RWPE1 (cell line): ENCODE measurements at regions not wholly inside any gene's neighbourhood (a gene's known extent, or its start where the extent isn't known, plus 50 kb on each side); places are given as distances from the start of the nearest gene placed in this dataset.
A peak's percentile ranks its signal among the peaks of the same experiment; 100 is the strongest.

Source experiments
- CTCF ChIA-PET: fragments of 350-600 bp; sonication (Branson Sonifier 250); formaldehyde crosslinking; extraction: SDS; loops from one replicate; lab custom pipeline; 2021; lab: Yijun Ruan, JAX
- POLR2A ChIA-PET: fragments of 400-600 bp; formaldehyde crosslinking; extraction: SDS; loops from one replicate; lab custom pipeline; 2020; ENCODE audit warnings: antibody characterized with exemption; ENCODE audit not compliant: low non-redundant PET; lab: Yijun Ruan, JAX
- DNase-seq: peaks from one replicate; pipeline ENCODE4 v3.0.0; 2012; ENCODE audit warnings: low spot score
- H3K27ac ChIP-seq: fragments of 450-650 bp; 2 replicates; pipeline ENCODE4 v1.5.1; 2017
- TF ChIP-seq, protein P1 (sequence below): fragments of 450-650 bp; conservative IDR thresholded peaks from 2 replicates; pipeline ENCODE4 v1.5.1; 2017; ENCODE audit warnings: low read depth, mild to moderate bottlenecking

DNA sequence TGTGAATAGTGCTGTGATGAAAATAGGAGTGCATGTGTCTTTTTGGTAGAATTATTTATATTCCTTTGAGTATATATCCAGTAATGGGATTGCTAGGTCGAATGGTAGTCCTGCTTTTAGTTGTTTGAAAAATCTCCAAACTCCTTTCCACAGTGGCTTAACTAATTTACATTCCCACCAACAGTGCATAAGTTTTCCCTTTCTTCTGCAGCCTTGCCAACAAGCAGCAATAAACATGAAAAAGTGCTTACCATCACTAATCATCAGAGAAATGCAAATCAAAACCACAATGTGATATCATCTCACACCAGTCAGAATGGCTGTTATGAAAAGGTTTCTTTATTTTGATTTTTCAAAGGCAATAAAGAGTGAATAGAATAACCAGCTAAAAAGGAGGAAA is 1105.9 kb downstream of the NAALADL2 start:
- POLR2A ChIA-PET = no interaction called here
- CTCF ChIA-PET = interaction anchor here (0.6 kb wide), 1 partner anchor 78 kb away, joined by 3 read pairs; no protein-coding TSS in a partner anchor
- DNase-seq = no peak

DNA sequence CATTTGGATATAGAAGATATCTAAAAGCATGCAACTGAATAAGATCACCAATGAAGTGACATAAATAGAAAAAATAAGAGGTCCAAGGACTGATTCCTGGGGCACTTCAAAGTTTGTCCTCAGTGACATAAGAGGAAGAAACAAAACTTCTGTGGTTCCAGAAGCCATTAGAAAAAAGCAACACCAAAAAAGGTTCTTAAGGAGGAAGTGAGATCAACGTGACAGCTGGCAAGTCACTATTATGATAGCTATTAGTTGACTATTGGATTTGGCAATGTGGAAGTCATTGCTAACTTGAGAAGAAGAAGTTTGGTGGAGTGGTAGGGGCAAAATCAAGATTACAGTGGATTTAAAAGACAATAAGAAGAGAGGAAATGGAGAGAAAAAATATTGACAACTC is 1098.3 kb downstream of the NAALADL2 start:
- no peak overlapping the region for H3K27ac ChIP-seq
- ChIA-PET POLR2A (no interaction called here), CTCF (interaction anchor here (1.0 kb wide), 1 partner anchor 473 kb away, joined by 5 read pairs; no protein-coding TSS in a partner anchor)
- no peak for DNase-seq
- TF ChIP-seq, protein P1, sequence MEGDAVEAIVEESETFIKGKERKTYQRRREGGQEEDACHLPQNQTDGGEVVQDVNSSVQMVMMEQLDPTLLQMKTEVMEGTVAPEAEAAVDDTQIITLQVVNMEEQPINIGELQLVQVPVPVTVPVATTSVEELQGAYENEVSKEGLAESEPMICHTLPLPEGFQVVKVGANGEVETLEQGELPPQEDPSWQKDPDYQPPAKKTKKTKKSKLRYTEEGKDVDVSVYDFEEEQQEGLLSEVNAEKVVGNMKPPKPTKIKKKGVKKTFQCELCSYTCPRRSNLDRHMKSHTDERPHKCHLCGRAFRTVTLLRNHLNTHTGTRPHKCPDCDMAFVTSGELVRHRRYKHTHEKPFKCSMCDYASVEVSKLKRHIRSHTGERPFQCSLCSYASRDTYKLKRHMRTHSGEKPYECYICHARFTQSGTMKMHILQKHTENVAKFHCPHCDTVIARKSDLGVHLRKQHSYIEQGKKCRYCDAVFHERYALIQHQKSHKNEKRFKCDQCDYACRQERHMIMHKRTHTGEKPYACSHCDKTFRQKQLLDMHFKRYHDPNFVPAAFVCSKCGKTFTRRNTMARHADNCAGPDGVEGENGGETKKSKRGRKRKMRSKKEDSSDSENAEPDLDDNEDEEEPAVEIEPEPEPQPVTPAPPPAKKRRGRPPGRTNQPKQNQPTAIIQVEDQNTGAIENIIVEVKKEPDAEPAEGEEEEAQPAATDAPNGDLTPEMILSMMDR = no peak

More for the DNA sequence above, 1105.9 kb downstream of the NAALADL2 start:
- H3K27ac ChIP-seq = no peak overlapping the region
- TF ChIP-seq, protein P1 = no peak

DNA sequence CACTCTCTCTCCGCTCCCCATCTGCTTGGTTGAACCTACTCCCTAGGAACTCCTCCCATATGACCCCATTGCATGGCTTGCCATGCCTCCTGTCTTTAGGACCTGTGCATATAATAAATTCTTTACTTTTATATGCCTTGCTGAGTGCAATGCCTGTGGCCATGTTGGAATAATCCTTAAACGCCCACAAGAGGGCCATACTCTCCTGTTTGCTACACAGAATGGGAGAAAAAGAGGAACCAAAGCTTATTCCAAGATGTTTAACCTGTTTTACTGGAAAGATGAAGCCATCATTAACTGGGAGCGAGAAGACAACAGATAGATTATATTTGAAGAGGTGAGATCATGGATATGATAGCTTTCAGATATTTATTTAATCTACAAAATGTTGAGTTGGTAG is 1097.8 kb downstream of the NAALADL2 start:
- ChIA-PET CTCF (interaction anchor here (1.0 kb wide), 1 partner anchor 473 kb away, joined by 5 read pairs; no protein-coding TSS in a partner anchor), POLR2A (no interaction called here)
- DNase-seq = no peak
- TF ChIP-seq, protein P1 = no peak
- H3K27ac ChIP-seq = no peak overlapping the region

DNA sequence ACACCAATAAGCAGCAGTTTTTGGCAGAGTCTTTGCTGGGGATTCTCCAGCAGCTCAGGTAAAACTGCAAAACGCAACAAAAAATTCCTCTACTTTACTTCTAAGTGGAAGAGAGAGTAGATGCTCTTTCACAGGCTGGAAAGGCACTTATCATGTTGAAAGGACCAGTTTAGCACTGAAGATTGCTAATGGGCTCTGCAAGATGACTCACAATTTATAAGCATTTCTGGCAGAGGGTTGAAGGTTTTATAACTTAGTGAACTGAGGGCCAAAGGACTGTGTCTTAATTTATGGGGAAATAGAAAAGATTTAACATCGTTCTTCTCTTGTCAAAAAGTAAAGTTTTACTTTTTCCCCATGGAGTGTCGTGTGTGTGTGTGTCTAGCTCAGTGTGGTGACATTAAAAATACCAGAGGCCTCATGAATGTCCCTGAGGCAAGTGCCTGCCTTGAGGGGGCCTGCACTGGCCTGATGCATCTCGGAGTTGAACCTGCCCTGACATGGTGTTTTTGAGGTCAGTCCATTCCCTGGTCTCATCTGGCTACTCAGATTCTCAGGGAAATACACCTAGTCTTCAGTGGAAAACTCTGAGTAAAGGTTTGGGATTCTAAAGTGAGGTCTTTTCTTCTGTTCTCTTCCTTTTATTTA is 1092.0 kb downstream of the NAALADL2 start:
- CTCF ChIA-PET = interaction anchor here (0.6 kb wide), 1 partner anchor 24 kb away, joined by 3 read pairs; no protein-coding TSS in a partner anchor
- DNase-seq = peak; percentile 18
- POLR2A ChIA-PET = no interaction called here

DNA sequence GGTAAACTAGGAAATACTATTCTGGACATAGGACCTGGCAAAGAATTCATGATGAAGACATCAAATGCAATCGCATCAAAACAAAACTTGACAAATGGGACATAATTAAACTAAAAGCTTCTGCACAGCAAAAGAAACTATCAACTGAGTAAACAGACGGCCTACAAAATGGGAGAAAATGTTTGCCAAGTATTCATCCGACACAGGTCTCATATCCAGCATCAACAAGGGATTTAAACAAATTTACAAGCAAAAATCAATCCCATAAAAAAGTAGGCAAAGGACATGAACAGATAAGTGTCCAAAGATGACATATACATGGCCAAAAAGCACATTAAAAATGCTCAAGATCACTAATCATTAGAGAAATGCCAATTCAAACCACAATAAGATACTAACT is 1088.9 kb downstream of the NAALADL2 start:
- DNase-seq = no peak
- H3K27ac ChIP-seq = no peak overlapping the region
- TF ChIP-seq, protein P1 = no peak
- ChIA-PET POLR2A (no interaction called here), CTCF (interaction anchor here (0.5 kb wide), 1 partner anchor 716 kb away, joined by 3 read pairs; no protein-coding TSS in a partner anchor)

More for the DNA sequence above, 1092.0 kb downstream of the NAALADL2 start:
- H3K27ac ChIP-seq = no peak overlapping the region
- TF ChIP-seq, protein P1 = no peak

DNA sequence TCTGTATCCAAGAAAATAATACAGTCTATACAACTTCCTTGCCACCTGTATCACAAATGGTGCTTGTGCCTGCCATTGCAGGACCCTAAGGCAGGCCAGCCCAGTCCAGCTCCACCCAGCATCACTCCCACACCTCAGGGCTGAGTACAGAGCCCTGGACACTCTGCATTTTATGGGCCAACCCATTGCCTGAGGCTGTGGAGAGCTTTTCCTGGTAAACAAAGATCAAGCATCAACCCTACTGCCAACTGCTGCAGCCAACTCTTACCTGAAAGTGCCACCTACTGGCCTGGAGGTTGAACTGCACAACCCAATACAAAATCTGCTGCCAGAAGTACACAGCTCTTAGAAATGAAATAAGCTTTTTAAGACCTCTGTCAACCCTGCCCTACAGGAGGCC is 1082.2 kb downstream of the NAALADL2 start:
- DNase-seq = no peak
- TF ChIP-seq, protein P1 = 0 out of 2 replicates have a peak, but pooled peaks have one; percentile 14
- POLR2A ChIA-PET = no interaction called here
- H3K27ac ChIP-seq = no peak overlapping the region
- CTCF ChIA-PET = interaction anchor here (0.5 to 0.6 kb wide), 3 partner anchors 257 to 789 kb away, joined by 3 to 4 read pairs (median 3); no protein-coding TSS in a partner anchor
